Occipital lobe (tissue), 1 donor: ENCODE measurements at regions not wholly inside any gene's neighbourhood (a gene's known extent, or its start where the extent isn't known, plus 50 kb on each side); places are given as distances from the start of the nearest gene placed in this dataset.
"Not testable (repeated sequence)": the region's sequence is repeated elsewhere in the genome, so short reads cannot be mapped to it uniquely, and the experiment has no call there.

Experiments used
- DNase-seq: peaks from one replicate; lab custom pipeline; 2025; lab: John Stamatoyannopoulos, UW

DNA sequence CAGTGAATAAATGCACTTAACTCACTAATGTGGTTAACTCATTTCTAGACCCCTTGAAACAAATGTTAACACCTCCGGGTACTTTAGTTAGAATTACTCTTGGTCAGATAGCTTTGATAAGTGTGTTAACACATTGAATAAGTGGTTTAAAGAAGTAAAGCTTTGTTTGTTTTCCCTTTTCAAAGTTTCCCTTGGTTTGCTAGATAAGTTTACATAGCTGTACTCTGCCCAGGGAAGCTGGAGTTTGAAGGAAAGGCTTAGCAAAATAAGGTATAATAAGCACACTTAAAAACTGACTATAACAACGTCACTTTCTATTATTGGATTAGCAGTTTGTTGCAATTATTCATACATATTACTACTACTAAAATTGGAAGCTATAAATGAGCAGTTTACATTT, 1233.9 kb upstream of the ADGRL2 start:
- DNase-seq = no peak

DNA sequence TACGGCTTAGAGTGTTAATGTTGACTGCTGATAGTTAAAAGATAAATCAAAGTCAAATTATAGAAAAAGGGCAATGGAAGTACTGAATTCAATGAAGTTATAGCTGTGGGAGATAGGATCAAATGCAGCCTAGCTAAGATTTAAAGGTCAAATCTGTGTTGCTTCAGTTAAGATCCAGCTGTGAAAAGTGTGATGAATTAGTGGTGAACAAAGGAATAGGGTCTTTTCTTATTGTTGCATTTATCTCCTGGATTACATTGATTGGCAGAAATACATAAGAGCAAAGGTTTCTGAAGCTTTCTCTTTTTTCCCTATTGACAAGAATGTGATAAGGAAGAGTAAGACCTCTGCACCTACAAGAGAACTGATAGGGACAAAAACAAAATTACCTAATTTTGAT, 1234.6 kb upstream of the ADGRL2 start:
- no peak for DNase-seq

DNA sequence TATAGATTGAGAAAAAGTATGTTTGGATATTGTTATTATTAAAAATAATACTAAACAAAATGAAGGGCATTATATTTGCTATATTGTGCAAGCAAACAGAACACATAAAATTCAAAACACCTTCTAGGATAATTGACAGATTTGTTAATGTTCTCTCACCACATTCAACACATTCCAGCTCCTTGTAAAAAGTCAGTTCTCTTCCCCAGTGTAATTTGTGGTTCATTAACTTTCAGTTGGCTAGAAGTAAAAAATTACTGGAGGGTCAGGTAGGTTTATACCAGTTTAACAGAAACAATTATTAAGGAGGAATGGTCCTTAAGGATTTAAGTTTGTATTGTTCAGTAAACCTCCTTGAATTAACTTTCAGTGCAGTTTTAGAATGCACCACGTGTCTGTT, 1235.3 kb upstream of the ADGRL2 start:
- DNase-seq = no peak

DNA sequence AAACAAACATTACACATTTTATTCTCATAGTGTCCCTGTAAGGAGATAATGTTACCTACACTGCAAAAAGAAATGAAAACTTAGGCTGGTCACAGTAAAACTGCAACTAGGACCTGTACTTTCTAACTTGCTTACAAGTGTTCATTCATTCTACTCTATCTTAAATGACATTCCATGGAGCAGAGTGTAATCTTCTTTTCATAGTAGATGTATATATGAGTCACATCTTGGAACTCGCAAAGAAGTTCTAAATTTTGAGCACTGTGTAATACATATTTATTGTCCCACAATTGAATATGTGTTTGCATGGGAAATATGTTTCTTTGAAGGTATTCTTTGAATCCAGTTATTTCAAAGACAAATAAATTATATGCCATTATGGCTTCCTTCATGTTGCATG, 1258.5 kb upstream of the ADGRL2 start:
- no peak for DNase-seq

DNA sequence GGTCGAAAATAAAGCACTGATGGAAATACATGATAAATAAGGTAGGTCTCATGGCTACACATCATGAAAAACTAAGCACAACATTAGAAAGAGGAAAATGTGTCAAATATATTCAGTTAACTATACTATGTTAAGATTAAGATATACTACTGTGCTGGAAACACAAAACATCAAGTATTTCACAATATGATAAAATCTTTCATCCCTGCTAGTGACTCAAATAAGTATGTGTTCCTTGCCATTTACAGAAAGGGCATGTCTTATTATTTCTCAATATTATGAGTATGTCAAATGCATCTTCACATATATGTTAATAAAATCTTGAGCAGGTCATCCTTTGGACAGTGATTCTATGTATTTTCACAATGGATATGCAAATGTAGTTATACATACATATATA, 1260.1 kb upstream of the ADGRL2 start:
- no peak for DNase-seq

DNA sequence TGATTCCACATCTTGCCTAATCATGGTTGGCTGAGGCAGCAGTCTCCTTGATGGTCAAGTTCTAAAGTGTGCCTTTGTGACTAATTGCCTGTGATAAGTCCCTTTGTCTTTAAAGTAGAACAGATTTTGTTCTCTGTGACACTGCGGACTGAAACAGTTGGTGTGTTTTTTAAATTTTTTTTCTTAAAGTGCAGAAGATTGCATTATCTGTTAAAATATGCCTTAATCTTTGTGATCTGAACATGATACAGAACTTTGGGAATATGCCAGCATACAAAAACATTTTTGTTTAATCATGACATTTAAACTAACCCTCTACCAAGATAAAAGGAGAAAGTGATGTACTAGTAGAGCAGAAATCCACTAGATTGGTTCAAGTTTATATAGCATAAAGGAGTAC, 1260.6 kb upstream of the ADGRL2 start:
- DNase-seq = no peak

GRCh38 chr1:80539298-80539697, 1261.4 kb upstream of the ADGRL2 start:
- not testable (repeated sequence) for DNase-seq

DNA sequence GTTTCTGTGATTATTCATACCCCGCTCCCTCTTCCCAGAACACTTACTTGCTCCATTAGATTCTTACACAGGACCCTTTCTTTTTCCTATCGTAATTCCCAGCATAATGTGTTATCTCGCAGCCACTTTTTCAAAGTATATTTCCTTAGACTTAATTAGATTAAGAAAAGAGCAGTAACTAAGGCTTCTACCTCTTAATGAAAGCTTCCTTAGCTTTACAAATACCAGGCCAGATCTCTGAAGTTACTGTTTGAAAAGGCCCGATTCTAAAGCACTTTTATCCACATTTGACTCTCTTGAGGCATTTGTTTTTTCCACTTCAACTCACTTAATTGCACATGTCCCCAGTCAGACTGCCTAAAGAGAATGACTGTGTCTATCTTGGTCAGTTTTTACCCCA, 1264.3 kb upstream of the ADGRL2 start:
- no peak for DNase-seq

DNA sequence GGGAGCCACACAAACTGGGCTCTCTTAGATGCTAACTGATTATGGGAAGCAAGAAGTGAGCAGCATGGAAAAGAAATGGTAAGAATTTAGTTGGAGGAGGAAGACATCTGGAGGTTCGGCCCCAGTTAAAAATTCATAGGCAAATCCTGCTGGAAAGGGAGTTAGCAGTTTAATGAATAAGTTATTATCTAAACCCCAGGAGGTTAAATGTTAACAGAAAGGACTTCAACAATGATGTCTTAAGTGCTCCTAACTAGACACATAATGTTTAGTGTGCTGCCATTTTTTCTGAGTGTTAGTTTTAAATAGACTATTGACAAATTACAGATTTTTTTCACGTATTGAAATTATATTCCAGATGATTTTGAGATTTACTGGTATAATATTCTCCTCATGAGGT, 1265.3 kb upstream of the ADGRL2 start:
- no peak for DNase-seq

DNA sequence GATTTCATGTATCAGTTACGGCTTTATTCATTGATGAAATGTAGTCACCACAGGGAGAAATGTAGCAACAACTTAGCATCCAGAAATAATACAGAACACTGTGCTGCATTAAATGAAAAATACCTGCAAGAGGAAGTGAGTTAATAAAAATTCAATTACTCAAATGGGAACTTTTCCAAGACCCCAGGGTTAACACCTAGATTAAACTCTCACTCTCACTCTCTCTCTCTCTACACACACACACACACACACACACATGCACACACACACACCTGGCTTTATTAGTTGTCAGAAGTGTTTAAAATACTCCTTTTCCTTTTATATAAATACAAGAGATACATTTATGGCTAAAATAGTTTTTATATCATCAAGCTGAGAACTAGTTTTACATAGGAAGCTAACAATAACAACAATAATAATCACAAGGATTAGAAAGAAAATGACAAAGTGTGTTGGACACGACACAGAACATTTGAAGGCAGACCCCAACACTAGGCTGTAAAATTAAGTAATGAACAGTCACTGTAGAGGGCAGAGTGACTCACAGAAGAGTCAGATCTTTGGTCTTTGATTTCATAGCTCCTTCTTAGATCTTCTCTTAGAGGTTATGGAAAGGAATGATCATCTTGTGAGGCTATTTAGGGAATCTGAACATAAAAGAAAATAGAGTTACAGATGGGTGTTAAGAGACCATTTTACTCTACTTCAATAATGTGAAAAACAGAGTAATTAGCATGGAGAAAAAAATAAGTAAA, 1266.0 kb upstream of the ADGRL2 start:
- no peak for DNase-seq

GRCh38 chr1:80533775-80534334, 1266.9 kb upstream of the ADGRL2 start:
- no peak for DNase-seq

- DNase-seq = no peak
Observed at GRCh38 chr1:80533093-80533492, 1267.6 kb upstream of the ADGRL2 start.

DNA sequence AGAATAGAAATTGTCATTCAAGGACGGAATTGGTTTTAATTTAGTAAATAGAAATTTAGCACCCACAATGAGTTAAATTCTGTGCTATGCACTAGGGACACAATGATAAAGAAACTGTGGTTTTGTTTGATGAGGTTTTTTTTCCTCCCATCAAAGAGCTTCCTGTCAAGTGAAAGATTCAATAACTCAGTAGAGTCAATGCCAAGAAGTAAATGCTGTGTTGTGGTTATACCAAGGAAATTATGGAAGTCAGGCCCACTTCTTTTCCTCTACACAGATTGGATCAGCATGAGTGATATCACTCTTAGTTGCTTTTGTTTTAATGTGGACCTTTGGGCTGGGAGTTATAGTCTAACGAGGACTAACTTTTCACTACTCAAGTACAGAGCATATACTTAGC, 1269.6 kb upstream of the ADGRL2 start:
- DNase-seq = no peak

- DNase-seq = no peak
Observed at GRCh38 chr1:80529546-80529945, 1271.2 kb upstream of the ADGRL2 start.

GRCh38 chr1:80523861-80524260, 1276.9 kb upstream of the ADGRL2 start:
- no peak for DNase-seq

- DNase-seq = not testable (repeated sequence)
Observed at GRCh38 chr1:80523071-80523470, 1277.7 kb upstream of the ADGRL2 start.

DNA sequence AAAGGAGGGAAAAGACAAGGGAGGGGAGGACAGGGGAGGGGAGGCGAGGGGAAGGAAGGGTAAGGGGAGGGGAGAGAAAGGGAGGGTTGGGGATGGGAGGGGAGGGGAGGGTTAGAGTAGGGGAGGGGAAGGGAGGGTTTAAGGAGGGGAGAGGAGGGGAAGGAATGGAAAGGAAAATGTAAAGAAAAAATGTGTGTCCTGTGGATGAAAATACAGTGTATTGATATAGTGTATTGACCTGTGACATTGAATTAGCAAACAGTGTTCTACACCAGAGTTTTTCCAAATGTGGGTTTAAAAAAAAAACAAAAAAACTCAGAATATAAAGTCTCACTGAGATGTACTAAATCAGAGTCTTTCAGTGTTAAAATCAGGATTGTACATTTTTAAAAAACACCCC, 1279.8 kb upstream of the ADGRL2 start:
- DNase-seq = no peak

- DNase-seq = no peak
Observed at GRCh38 chr1:80517062-80517461, 1283.7 kb upstream of the ADGRL2 start.

DNA sequence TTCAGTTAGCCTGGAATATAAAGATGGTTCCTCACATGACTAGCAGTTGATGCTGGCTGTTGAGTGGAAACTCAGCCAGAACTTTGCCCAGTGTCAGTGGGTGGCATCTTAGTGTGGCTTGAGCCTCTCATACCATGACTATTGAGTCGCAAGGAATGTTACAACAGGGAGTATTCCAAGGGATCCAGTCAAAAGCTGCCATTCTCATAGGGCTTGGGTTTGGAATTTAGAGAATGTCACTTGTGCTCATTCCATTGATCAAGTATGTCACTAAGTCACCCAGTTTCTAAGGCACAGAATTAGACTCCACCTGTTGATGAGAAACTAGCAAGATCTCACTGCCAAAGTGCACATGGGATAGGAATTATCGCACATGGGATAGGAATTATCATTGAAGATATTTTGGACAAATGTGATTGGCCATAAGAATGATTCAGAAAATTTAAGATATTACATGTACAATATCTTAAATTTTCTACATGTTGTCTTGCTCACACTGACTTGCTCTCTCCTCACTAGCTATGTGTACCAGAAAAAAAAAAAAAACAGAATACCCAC, 1290.7 kb upstream of the ADGRL2 start:
- no peak for DNase-seq

DNA sequence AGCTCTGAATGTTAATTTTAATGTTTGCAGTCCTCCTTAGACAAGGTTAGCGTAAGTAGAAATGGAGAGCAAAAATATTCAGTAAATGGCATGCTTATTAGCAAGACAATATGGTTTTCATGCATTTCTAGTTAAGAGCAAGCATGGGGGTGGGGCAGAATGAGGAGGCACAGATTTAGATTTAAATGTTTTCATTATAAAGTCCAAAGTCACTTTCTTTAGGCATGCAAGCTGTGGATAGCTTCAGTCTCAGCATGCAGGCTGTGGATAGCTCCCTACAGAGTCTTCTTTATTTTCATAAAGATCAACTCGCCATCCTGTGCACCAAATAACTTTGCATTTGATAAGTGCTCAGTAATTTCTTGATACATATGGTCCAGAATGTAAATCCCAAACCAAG, 1294.5 kb upstream of the ADGRL2 start:
- DNase-seq = no peak

- DNase-seq = no peak
Observed at GRCh38 chr1:80498673-80499072, 1302.1 kb upstream of the ADGRL2 start.

DNA sequence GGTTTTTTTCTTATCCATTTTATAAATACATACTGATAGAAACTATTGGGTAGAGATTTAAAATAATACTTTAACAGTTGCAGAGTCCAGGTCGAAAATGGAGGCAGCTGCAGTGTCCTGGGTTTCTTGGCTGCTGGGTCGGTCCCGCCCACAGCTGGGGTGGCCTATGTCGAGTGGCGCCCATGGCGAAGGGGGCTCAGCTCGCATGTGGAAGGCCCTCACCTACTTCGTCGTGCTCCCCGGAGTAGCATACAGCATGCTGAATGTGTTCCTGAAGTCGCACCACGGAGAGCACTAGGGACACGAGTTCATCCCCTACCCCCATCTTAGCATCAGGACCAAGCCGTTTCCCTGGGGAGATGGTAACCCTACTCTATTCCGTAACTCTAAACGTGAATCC, 1304.9 kb upstream of the ADGRL2 start:
- DNase-seq = no peak

- no peak for DNase-seq
Observed at GRCh38 chr1:80472145-80472544, 1328.6 kb upstream of the ADGRL2 start.
